Adipose tissue (tissue), 3 donors: ENCODE measurements at regions not wholly inside any gene's neighbourhood (a gene's known extent, or its start where the extent isn't known, plus 50 kb on each side); places are given as distances from the start of the nearest gene placed in this dataset.

ENCODE experiments used
- H3K27ac ChIP-seq: one replicate; pipeline ENCODE4 v1.5.1; 2013; ENCODE audit warnings: low read depth, low read length
- WGBS, 3 donors: extraction: QIAGEN DNeasy Blood & Tissue Kit; methylation state at CpG; one replicate each; pipeline ENCODE4 v1.1.7; 2013; 5-methylcytosine and 5-hydroxymethylcytosine counted together
- donor health status: healthy with polysubstance abuse.
- donor health status: Bipolar disorder and iron deficiency.
- donor health status: healthy.

DNA sequence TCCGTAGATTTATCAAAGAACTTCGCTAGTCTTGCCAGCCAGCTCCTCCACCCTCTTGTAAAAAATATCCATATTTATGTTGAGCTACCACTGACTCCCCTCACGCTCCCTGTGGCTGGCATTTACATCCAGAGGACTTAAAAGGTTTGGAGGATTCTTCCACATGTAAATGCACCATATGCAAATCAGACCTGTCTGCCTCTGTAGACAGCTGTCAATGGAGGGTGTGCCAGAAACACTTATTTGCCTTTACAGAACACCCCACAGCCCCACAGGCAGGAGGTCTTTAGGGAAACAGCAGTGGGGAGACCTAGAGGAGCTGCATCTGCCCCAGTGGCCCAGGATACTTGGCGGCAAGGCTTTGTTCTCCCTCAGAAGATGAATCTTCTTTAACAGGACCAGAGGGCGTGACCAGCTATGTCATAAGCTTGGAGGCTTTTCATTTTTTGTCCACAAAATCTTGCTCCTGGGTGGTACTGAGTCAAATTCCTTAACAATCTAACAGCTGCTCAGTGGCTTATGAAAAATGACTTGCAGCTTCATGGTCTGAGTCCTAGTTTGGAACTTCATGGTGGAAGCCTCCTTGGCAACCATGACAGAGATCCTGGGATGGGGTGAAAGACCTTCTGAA lies 535.8 kb downstream of the EBF1 start:
- no peak overlapping the region for H3K27ac ChIP-seq
- 92 to 96% (median 92%) methylated on average over 5 of the region's 5 CpGs for WGBS, 3 donors

DNA sequence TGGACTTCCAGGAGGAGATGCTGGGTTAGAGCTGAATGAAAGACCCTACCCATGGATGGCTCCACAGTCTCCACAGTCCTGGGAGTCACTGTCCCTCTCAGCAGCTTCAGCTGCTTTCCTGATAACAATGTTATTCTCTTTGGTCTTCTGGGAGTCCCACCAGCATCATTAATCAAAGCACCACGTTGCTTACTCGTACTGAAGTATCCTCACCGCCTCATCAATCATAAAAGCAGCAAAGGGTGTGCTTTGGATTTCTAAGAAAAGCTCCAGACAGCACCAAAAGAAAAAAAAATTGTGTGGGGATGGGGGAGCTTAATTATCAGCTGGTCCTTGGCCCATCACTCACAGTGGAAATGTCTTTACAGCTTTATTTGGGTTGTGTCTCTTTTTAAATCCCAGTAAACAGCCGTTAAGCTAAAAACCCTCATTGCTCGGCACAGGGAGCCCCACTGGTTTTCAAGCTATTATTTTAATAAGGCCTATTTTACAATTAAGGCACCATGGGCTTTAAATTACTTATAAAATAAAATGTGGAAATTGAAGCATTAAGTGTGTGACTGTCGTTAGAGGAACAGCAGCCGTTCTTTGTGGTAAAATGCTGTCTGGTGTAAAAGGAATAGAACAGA lies 538.0 kb downstream of the EBF1 start:
- no peak overlapping the region for H3K27ac ChIP-seq
- WGBS, 3 donors, result 82 to 87% (median 84%) methylated on average over 7 of the region's 7 CpGs

DNA sequence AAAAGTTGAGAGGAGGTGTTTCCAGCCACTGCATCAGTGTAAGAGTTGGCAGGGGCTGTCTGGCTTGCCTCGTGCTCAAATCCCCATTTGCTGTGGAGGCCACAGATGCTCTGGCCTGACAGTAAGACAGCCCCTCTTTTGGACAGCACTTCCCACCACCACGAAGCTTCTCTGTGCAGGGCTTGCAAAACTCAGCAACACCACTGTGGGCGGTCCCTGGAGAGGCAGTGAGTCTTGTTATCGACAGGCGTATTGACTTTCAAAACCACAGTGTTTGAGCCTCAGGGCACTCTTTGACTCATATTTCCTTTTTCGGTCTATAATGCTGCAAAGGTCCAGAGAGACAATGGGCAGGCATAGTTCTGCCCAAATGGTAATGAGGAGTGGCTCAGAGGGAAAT lies 539.5 kb downstream of the EBF1 start:
- H3K27ac ChIP-seq, result no peak overlapping the region
- 48 to 64% (median 59%) methylated on average over 6 of the region's 6 CpGs for WGBS, 3 donors

DNA sequence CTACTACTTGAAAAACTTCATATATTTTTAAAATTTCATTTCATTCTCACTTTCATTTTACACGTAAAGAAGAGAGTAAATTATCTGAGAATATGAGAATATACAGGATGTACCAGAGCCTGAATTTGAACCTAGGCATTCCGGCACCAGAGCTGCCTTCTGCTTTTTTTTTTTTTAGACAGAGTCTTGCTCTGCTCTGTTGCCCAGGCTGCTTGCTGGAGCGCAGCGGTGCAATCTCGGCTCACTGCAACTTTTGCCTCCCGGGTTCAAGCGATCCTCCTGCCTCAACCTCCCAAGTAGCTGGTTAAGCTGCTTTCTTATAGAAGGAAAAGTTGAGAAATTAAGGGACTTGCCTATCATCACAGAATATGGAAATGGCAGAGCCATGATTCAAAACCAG lies 540.1 kb downstream of the EBF1 start:
- H3K27ac ChIP-seq, result no peak overlapping the region
- WGBS, 3 donors, result 93 to 96% (median 95%) methylated on average over 7 of the region's 7 CpGs

DNA sequence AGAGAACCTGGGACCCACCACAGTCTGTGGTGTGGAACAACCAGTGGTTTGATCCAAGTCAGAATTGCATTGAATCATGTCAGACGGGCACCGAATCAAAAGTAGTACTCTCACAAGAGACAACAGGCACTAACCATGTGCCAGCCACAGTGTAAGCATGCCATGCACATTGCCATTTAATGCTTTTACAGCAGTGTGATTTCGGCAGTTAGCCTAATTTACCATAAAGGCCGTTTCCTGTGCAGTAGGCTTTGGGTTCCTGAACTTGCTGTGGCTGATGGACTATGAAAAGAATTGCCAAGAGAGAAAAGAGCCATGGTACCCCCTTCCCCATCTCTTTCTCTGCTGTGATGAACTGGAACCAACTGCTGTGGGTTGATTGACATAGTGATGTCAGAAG lies 540.6 kb downstream of the EBF1 start:
- WGBS, 3 donors, result 91 to 94% (median 92%) methylated on average over 4 of the region's 4 CpGs
- H3K27ac ChIP-seq, result no peak overlapping the region

DNA sequence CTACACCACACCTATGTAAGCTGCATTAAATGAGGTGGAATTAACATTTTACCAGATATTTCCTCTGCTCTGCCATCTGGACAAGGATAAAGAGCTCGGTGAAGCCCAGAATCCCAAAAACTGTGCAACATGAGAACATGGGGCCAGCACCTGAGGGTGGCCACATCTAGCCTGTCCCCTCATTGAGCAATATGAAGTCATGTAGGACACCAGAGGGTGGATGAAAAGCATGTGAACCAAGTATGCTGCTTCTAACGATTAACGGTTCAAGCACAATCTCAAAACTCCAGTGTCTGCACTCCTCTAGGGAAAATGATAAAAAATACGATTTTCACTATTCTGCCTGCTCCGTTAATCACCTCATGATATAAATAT lies 545.8 kb downstream of the EBF1 start:
- WGBS, 3 donors, result 68 to 86% (median 70%) methylated on average over 5 of the region's 5 CpGs

DNA sequence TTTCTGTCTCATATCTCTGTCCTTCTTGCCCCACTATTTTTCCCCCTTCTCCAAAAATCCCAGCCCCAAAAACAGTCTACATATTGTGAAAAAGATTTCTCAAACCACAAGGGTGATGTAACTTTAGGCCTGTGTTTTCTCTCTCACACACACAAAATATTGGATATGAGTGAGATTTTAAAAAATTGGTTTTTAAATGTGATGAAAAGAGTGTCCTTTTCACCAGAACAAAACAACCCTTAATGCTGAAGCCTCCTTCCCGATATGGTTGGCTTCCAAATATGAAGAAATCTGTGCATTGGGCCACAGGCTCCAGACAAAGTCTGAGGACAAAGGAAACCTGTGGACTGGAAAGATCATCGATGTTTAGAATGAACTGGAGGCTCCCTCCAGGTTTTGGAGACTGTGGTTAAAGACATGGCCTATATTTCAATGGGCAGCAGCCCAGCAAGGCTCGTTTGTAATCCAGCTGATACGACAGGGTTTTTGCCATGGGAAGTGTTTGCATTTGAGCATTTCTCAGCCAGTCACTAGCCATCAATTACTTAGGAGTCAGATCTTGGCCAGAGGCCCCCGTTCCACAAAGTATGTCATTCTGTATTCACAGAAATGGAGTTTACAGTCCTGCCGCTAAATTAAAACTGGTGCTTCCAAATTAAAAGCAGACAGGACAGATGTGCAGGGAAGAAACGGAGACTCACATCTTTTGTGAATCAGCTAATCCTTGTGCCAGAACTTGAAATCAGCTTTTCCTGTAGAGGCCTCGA lies 546.3 kb downstream of the EBF1 start:
- 48 to 59% (median 50%) methylated on average over 8 of the region's 8 CpGs for WGBS, 3 donors
- no peak overlapping the region for H3K27ac ChIP-seq

More for the DNA sequence above, 545.8 kb downstream of the EBF1 start:
- no peak overlapping the region for H3K27ac ChIP-seq

DNA sequence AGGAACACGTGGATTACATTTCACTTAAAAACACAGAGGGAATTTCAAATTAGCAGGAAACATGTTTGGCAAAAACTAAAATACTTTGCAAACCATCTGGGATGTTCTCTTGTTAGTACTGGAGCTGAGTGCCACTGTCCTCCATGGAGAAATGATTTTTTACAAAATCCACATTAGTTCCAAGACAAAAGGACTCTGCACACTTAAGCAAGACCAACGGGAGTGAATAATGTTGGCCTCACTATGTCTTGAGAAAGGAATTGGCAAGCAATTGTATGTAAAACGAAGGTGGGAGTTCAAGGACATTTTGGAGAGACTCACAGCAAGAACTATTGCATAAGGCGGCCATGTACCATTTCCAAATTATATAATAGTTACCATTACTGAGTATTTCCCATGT lies 547.5 kb downstream of the EBF1 start:
- H3K27ac ChIP-seq, result no peak overlapping the region

DNA sequence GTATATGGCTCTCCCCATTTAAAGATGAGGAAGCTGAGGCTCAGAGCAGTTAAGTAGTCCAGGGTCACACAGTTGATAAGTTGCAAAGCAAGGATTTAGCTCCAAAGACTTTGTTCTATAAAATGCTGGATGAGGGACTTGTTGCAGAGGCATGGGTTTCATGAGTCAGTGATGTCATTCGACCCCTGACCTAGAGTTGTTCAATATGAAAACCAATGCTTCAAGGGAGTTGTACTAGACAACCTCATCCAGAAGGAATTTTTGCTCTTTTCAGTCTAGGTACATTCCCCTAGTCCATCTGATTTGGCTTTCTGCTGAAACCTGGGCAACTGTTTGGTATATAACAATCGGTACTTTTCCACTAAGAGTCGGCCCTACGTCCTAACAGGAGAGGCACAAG lies 550.4 kb downstream of the EBF1 start:
- no peak overlapping the region for H3K27ac ChIP-seq
- WGBS, 3 donors, result 88 to 91% (median 90%) methylated on average over 4 of the region's 4 CpGs

More for the DNA sequence above, 547.5 kb downstream of the EBF1 start:
- WGBS, 3 donors, result 56 to 74% (median 58%) methylated on average over 4 of the region's 4 CpGs

DNA sequence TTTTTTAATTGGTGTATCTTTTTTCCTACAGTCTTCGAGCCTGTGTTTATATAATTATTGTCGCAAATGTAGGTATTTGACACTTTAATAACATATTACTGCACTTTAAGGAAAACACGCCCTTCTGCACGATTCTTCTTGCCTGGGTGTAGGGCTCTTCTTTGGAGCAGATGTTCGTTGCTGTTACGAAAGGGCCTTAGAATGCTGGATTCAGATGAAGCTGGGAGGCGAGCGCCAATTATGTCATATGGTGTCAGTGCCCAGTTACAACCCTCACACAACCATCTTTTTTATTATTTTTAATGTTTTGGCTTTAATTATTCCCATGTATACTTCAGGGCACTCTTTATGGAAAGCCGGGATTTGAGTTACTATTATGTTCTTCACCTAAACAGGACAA lies 553.0 kb downstream of the EBF1 start:
- WGBS, 3 donors, result 74 to 91% (median 81%) methylated on average over 9 of the region's 9 CpGs
- no peak overlapping the region for H3K27ac ChIP-seq

DNA sequence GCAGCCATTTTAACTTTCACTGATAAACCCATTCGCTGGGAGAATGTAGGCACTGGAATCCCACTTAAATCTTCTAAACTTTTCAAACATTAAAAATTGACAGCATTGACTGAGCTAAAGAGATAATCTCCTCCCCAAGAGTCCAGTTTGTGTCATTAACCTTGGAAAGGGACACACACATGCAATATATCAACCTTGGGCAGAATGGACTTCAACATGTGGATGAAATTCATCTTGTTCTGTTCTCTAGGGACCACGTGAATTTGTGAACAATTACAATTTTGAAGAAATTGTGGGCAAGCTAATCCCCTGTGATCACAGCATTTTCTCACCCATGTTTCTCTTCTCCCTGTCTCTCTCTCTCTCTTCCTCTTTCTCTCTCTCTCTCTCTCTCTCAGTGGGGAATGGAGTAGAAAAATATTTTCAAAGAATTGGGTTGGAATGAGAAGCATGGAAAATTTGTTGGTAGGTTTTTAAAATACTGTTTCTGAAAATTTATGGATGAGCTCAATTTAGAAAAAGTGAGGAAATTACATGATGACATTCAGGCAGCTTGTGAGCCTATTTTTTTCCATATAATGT lies 553.7 kb downstream of the EBF1 start:
- no peak overlapping the region for H3K27ac ChIP-seq
- WGBS, 3 donors, result 67 to 74% (median 67%) methylated on average over 2 of the region's 2 CpGs

DNA sequence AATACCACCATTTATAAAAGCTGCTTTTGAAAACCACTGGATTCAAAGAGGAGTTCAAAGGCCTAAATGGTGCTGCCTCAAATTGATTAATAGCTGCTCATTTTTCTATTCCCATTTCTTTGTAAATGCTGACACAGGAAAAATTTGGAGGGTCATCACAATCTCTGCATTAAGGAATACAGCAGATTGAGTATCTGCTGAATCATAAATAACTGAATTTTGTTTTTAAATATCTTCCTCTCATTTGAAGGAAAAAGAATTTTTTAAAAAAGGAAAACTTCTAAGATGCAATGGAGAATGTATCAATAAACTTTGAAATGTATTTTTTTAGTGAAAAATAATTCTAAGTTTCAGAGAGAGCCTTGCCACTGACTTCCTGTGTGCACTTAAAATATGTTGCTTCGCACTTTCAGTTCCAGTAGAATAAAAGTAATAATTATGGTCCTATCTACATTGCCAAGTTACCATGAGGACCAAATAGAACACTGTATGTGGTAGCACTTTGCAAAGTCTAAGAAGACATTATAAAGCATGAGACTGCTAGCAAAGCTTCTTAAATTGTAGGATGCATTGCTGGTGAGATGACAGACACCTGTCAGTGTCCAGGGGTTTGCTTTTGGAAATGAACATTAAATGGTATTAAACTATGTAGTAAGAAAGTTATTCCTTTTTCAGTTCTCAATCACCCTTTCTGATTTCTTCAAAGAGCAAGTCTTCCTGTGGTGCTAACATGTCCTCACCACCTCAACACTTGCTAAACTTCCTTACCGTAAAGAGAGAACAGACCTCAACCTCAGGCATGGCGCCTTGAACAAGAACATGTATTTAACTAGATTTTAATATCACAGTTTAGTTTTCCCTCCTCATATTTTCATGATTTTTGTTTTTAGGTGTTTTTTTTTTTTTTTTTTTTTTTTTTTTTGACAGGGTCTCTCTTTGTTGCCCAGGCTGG lies 555.1 kb downstream of the EBF1 start:
- H3K27ac ChIP-seq, result no peak overlapping the region
- WGBS, 3 donors, result 91 to 94% (median 92%) methylated on average over 3 of the region's 3 CpGs

DNA sequence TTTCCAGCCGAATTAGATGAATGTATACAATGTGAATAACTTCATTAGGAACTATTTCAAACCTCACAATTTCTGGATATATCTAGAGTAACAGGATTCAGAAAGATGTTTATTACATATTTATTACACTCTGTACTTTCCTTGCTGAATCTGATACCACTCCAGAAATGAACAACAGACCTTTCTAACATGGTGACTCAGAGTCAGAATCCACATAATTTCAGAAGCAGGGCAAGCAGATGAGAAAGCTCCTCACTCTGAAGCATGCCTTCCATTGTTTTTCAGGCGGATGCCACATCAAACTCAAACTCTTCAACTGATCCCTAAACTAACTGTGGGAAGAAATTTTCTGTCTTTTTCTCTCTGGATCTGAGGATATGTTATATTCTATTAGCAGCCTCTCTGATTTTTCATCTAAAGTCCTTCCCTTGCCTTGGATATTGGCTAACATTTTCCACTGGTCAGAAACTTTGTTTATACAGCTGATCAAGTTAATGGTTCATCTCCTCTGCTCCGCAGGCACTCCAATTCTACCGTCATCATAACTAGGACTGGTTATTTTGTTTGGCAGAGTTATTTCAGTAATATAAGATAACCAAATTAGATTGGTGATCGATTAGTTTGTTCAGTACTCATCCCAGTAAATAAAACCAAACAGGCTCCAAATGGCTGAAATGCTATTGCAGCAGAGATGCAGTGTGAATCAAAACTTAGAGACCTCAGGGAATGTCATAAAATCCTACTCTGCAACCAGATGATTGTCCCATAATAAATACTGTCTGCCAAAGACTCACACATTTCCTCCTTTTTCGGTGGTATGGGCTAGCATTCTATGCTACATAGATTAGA lies 556.0 kb downstream of the EBF1 start:
- H3K27ac ChIP-seq, result no peak overlapping the region
- 51 to 83% (median 73%) methylated on average over 6 of the region's 6 CpGs for WGBS, 3 donors

DNA sequence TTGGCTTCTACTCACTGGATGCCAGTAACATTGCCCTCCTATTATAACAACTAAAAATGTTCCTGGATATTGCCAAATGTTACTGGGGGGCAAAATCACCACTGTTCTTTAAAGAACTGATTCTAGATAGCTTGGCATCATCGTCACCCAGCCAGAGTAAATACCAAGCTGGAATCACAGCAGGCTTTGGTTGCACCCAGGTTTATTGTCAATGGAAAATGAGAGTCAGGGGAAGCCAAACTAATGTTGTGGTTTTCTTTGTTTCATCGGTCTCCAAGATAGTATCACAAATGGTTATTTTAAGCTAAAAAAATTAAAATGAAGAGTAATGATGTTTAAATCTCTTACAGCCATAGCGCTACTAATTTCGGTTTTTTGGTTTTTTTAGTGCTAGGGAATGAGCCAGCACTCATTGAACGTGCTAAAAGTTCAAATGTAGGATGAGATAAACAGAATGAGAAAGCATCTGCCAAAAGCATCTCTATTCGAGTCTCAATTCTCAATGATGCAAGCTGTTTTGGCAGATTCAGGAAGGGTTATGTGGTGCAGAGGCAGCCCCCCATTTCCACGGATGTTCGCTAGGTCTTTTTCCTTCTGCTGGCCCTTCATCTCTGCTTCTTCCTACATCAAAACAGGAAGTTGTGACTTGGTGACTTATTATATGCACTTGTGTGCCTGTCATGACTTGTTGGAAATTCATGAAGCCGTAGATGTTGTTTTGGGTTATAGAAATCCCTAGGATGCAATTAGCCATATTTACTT lies 558.0 kb downstream of the EBF1 start:
- 45 to 80% (median 55%) methylated on average over 9 of the region's 9 CpGs for WGBS, 3 donors
- no peak overlapping the region for H3K27ac ChIP-seq

DNA sequence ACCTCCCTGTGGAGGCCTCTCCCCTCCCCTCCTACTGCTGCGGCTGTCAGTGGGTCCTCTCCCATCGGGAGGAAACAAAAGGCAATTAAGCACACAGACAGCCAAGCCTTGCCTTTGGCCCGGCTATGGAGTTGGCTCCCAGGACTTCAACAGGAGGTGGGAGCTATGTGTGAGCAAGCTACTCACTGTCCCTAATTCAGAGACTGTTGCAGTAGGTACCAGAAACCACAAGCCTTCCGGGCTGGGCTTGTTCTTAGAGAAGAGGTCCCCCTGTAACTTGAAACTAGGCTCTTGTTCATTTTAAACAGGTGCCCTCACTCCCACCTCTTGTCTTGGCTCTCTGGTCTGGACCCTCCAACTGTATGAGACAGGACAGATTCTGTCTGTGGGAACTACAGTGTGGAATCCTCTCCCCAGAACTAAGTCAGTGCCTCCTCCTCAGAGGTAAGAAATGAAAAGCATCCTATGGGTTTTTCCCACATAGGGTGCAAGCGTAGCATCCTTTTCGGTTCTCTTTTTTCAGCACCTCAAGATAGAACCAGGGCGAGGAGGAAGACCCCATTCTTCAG lies 561.1 kb downstream of the EBF1 start:
- 55 to 63% (median 56%) methylated on average over 7 of the region's 7 CpGs for WGBS, 3 donors
- H3K27ac ChIP-seq, result no peak overlapping the region

DNA sequence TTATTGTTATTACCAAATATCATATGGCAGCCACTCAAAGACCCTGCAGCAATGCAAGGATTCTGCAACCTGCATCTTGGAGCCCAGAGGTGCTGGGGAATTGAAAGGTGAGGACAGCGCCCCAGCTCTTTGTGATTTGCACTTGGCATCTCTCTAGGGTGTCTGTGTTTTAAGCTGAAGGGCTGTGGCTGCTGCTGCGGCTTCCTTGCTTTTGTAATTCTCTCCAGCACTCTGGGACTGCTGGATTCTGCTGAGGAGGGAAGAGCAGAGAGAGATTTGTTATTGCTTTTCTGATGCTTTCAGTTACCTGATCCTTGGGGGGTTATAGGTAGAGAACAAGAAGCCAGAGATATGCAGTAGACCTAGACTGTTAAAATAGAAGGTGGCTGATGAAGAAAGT lies 562.4 kb downstream of the EBF1 start:
- 92 to 96% (median 94%) methylated on average over 2 of the region's 2 CpGs for WGBS, 3 donors
- H3K27ac ChIP-seq, result no peak overlapping the region

DNA sequence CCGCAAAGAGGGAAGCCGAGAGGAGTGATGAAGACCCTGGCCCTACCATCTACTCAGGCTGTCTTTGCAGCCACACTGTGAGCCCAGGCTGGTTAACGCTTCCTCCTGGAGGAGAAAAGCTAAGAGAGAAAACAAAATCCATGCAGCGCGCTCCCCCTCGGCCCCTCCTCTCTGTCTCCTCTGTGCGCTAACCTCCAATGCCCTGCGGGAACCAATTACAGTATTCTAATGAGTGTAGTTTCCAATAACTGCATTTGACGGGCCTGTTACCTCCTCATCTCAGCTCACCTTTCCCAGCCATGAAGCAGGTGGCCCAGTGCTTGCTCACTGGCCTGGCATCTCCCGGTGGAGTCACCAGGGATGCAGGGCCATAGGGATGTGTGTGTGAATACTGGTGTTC lies 565.5 kb downstream of the EBF1 start:
- H3K27ac ChIP-seq, result no peak overlapping the region
- WGBS, 3 donors, result 92 to 98% (median 94%) methylated on average over 10 of the region's 10 CpGs
